Stimulated activated CD4-positive, alpha-beta T cell treated with anti-CD3 and anti-CD28 coated beads, TNF-alpha, amount 100 ng/mL, for 24 hours (primary cell): ENCODE measurements at regions not wholly inside any gene's neighbourhood (a gene's known extent, or its start where the extent isn't known, plus 50 kb on each side); places are given as distances from the start of the nearest gene placed in this dataset.

ENCODE experiments used
- DNase-seq, 3 experiments: peaks; one replicate each; pipeline ENCODE4 v3.0.0-alpha.2; 2020; ENCODE audit warnings: low read depth in 3 of 3

DNA sequence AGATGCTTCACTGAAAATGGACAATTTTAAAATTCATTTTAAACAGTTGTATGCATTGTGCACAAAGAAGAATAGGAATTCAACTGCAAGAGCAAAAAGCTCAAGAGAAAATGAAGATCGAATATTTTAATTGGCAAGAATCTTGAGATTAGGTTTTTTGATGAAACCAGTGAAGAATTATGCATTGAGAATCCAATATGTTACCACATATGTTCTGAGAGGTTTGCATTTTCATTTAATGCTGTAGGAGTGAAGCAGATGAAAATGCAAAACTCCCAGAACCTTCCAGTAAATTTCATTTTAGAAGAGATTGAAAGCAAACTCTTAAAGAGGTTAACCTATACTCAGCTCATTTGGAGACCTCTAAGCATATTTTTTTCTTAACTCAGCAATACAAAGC is 298.0 kb downstream of the OLFM3 start:
- no peak for DNase-seq

- no peak for DNase-seq
These were observed 291.8 kb downstream of the OLFM3 start for GRCh38 chr1:101704895-101705294.

DNA sequence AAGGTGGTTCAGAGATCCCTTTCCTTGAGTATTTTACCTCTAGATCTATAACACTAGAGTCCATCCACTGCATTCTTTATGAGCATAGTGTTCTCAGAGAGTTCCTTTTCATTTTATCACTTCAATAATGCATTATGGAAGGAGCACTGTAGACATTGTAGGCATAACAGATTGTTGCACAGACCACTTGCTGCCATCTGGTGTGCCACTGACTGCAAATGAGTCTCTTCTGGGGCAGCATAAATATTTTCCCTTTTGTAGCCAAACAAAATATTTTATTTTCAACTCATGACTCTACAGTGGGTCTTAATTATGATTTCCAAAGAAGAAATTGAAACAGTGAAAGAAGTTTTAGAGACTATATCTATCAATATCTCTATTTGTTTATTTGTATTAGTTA is 290.4 kb downstream of the OLFM3 start:
- no peak for DNase-seq

DNA sequence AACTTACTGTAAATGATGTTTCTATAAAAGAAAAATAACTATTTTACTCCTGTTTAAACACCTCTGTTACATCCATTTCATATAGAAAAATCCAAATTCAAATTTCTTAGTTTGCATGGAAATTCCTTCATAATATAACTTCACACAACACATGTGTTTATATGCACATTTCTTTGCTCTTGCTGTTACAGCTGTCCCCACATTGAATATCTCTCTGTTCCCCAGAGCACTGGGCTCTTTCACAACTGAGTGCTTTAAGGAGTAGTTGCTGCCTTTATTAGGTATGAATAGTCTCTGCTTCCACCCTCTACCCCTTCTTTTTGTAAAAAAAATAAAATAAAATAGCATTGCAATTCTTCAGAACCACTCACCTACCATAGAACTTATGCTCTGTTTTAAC is 287.0 kb downstream of the OLFM3 start:
- no peak for DNase-seq

- DNase-seq = no peak
These were observed 283.0 kb downstream of the OLFM3 start for GRCh38 chr1:101713760-101714159.

DNA sequence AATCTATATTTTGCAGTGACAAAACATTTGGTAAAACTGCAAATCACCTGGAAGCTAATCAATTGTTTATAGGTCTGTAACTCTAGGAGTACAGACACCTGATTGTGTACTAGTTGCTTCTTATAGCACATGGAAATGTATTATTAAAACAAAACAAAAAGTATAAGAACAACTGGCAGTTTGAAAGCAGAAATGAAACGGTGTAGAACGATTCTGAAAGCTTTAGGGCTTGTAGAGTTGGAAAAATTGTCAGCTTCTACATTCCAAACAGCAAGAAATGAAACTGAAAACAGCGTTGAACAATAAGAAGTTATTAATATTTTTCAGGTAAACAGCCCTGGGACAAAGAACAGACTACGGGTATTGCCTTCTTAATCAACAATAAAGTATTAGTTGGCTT is 273.3 kb downstream of the OLFM3 start:
- DNase-seq = no peak

- no peak for DNase-seq
These were observed 268.7 kb downstream of the OLFM3 start for GRCh38 chr1:101728029-101728428.

- DNase-seq = no peak
These were observed 266.2 kb downstream of the OLFM3 start for GRCh38 chr1:101730559-101730958.

DNA sequence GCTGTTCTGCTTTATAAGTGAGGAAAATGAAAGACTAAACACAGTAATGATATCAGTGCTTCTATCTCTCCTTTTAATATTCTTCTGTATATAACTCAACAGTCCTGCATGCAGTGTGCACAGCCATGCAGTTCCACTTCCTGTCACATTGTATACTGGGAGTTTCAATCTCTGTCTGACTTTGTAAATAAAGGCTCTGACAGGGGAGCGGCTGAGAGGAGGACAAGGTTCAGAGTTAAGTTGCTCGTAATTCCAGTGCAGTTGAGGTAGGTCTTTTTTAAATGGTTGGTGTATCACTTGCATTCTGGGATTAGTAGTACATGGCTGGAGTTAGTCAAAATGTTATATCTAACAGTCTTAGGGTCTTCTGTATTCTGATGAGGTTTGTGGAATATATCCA is 264.5 kb downstream of the OLFM3 start:
- no peak for DNase-seq

GRCh38 chr1:101733340-101733739 is 263.4 kb downstream of the OLFM3 start:
- no peak for DNase-seq

DNA sequence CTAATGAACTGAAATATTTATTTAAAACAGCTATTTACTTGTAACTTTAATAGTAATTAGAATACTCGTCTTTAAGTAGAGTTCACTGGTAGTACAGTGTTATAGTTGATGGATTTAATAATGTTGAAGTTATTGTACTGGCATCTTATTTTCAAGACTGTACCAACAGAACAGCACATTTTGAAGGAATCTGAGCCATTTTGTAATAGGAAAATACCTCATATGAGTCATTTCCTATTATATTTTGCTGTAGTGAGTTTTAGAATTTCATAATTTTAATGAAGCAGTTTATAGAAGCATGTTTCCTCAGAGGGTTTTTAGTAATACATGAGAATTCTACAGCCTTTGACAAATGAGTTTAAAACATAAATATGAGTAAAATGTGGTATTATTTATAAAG is 258.3 kb downstream of the OLFM3 start:
- no peak for DNase-seq

- no peak for DNase-seq
These were observed 257.6 kb downstream of the OLFM3 start for GRCh38 chr1:101739146-101739545.

DNA sequence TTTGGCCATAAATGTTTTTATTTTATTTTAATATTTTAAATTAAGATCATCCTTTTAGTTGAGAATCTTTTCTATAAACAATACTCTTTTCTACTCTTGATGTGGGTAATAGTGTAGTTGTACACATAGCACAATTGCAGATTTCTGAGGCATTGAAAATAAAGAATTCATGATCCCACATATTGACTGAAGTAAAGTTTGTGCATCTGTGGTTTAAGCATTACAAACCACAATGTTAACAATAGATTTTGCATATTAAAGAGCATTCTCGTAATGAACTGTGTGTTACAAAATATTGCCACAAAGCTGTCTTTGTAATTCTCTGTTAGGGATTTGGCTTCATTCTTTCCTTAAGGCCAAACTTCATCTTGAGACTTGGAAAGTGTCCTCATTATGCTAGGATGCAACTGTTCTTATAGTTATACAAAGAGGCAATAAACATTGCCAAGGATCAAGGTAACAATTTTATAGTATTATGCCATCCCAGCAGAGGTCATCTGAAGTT is 256.8 kb downstream of the OLFM3 start:
- DNase-seq = no peak

GRCh38 chr1:101741910-101742309 is 254.8 kb downstream of the OLFM3 start:
- no peak for DNase-seq

- no peak for DNase-seq
These were observed 254.2 kb downstream of the OLFM3 start for GRCh38 chr1:101742509-101742908.

DNA sequence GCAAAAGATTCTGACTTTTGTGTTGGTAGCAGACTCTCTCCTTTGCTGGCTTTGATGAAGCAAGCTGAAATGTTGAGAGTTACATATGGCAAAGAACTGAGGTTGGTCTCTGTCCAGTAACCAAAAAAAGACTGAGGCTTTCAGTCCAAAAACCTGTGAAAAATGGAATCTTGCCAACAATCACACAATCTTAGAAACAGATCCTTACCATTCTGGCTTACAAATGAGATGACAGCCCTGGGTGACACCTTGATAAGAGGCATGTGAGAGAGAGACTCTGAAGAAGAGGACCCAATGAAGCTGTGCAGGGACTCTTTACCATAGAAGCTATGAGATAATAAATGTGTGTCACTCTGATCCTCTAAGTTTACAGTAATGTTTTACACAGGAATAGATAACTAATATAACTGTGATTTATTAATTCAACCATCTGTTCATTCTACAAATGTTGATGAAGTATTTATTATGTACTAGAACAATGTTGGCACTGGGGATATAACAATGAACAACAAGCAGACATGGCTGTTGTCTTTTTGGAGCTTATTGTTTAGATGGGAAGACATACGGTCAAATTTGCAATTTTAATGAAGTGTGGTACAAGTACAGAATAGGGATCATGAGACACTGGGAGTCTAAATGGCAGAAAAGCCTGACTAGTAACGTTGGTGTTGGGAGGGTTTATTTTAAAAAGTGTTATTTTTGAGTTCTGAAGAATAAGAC is 251.0 kb downstream of the OLFM3 start:
- DNase-seq = no peak

DNA sequence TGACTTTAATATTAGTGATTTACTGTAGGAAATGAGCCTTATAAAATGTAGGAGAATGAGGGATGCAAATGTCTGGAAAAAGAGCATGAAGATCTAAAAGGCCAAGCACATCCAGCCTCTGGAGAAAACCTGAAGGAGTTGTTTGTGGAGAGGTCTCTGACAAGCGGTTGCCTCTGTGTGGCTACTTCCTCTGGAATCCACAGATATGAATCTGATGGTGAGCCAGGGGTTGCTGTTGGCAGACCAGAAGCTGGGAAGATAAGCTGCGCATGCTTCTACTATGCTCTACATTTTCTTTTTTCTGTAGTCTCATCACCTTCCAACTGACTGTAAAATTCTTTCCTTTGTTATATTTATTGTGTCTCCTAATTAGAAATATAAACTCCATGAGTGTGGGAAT is 248.6 kb downstream of the OLFM3 start:
- DNase-seq = no peak
